ENCODE measurements at regions not wholly inside any gene's neighbourhood (a gene's known extent, or its start where the extent isn't known, plus 50 kb on each side); places are given as distances from the start of the nearest gene placed in this dataset.
"Not testable (repeated sequence)": the region's sequence is repeated elsewhere in the genome, so short reads cannot be mapped to it uniquely, and the experiment has no call there.

GRCh38 chr22:48507171-48507570 lies 1320.5 kb downstream of the BRD1 start:
- no peak for DNase-seq (ENCODE audit: low read depth, low spot score)
- no peak overlapping the region for H3K4me3 ChIP-seq (ENCODE audit: low read length)

- H3K4me3 ChIP-seq (ENCODE audit: low read length): no peak overlapping the region
- DNase-seq (ENCODE audit: low read depth, low spot score): no peak
Observed at GRCh38 chr22:48506506-48507145, 1321.0 kb downstream of the BRD1 start.

GRCh38 chr22:48505891-48506290 lies 1321.8 kb downstream of the BRD1 start:
- no peak overlapping the region for H3K4me3 ChIP-seq (ENCODE audit: low read length)
- no peak for DNase-seq (ENCODE audit: low read depth, low spot score)

GRCh38 chr22:48504519-48505140 lies 1323.0 kb downstream of the BRD1 start:
- no peak overlapping the region for H3K4me3 ChIP-seq (ENCODE audit: low read length)
- DNase-seq (ENCODE audit: low read depth, low spot score): no peak

- no peak for DNase-seq (ENCODE audit: low read depth, low spot score)
- H3K4me3 ChIP-seq (ENCODE audit: low read length): no peak overlapping the region
Observed at GRCh38 chr22:48503876-48504275, 1323.8 kb downstream of the BRD1 start.

GRCh38 chr22:48503035-48503625 lies 1324.5 kb downstream of the BRD1 start:
- no peak for DNase-seq (ENCODE audit: low read depth, low spot score)
- no peak overlapping the region for H3K4me3 ChIP-seq (ENCODE audit: low read length)

- no peak overlapping the region for H3K4me3 ChIP-seq (ENCODE audit: low read length)
- no peak for DNase-seq (ENCODE audit: low read depth, low spot score)
Observed at GRCh38 chr22:48501231-48501750, 1326.4 kb downstream of the BRD1 start.

- DNase-seq (ENCODE audit: low read depth, low spot score): no peak
- H3K4me3 ChIP-seq (ENCODE audit: low read length): no peak overlapping the region
Observed at GRCh38 chr22:48500471-48501230, 1327.0 kb downstream of the BRD1 start.

- H3K4me3 ChIP-seq (ENCODE audit: low read length): no peak overlapping the region
- no peak for DNase-seq (ENCODE audit: low read depth, low spot score)
Observed at GRCh38 chr22:48499456-48500425, 1327.9 kb downstream of the BRD1 start.

- no peak overlapping the region for H3K4me3 ChIP-seq (ENCODE audit: low read length)
- no peak for DNase-seq (ENCODE audit: low read depth, low spot score)
Observed at GRCh38 chr22:48498526-48499331, 1328.9 kb downstream of the BRD1 start.

GRCh38 chr22:48497743-48498520 lies 1329.7 kb downstream of the BRD1 start:
- not testable (repeated sequence) for DNase-seq (ENCODE audit: low read depth, low spot score); H3K4me3 ChIP-seq (ENCODE audit: low read length)

- no peak for DNase-seq (ENCODE audit: low read depth, low spot score)
- H3K4me3 ChIP-seq (ENCODE audit: low read length): no peak overlapping the region
Observed at GRCh38 chr22:48496987-48497650, 1330.6 kb downstream of the BRD1 start.

GRCh38 chr22:48496226-48496845 lies 1331.3 kb downstream of the BRD1 start:
- no peak for DNase-seq (ENCODE audit: low read depth, low spot score)
- no peak overlapping the region for H3K4me3 ChIP-seq (ENCODE audit: low read length)

GRCh38 chr22:48495751-48496080 lies 1332.0 kb downstream of the BRD1 start:
- no peak for DNase-seq (ENCODE audit: low read depth, low spot score)

GRCh38 chr22:48494968-48495750 lies 1332.5 kb downstream of the BRD1 start:
- no peak overlapping the region for H3K4me3 ChIP-seq (ENCODE audit: low read length)
- DNase-seq (ENCODE audit: low read depth, low spot score): no peak

More at GRCh38 chr22:48495751-48496080, 1332.0 kb downstream of the BRD1 start:
- no peak overlapping the region for H3K4me3 ChIP-seq (ENCODE audit: low read length)

Data from Jurkat, Clone E6-1 (cell line).